ENCODE measurements at regions not wholly inside any gene's neighbourhood (a gene's known extent, or its start where the extent isn't known, plus 50 kb on each side); places are given as distances from the start of the nearest gene placed in this dataset.
"Not testable (repeated sequence)": the region's sequence is repeated elsewhere in the genome, so short reads cannot be mapped to it uniquely, and the experiment has no call there.

GRCh38 chr9:3646226-3646625 lies 120.4 kb upstream of the RFX3 start:
- ChIA-PET POLR2A (interaction anchor here (0.7 kb wide), 1 partner anchor 11 kb away, joined by 3 read pairs; no protein-coding TSS in a partner anchor), CTCF (no interaction called here)
- Histone ChIP-seq H3K4me1 (ENCODE audit: control insufficient read depth, insufficient read depth, low read length) (no peaks in the 10 kb centered on the region), H3K36me3 (ENCODE audit: control insufficient read depth, insufficient read depth, low read length) (no peaks in the 10 kb centered on the region), H3K27me3 (ENCODE audit: control insufficient read depth, insufficient read depth, low read length) (no peaks in the 10 kb centered on the region), H3K9me3 (ENCODE audit: control insufficient read depth, insufficient read depth, low read depth, low read length) (no peaks in the 10 kb centered on the region), H3K27ac (ENCODE audit: low read length) (no peak overlapping the region), H3K4me3 (ENCODE audit: low read depth in 2 of 2, low read length in 2 of 2) (no peak overlapping the region)
- in situ Hi-C loops (cut with HindIII; ENCODE audit: low pct_unique_long_range_greater_than_20kb, low sequenced_read_pairs) = no loop called here
- ATAC-seq = no peak
- no TSS peak for BruUV-seq (replicated peaks)
- TF ChIP-seq, protein P1, sequence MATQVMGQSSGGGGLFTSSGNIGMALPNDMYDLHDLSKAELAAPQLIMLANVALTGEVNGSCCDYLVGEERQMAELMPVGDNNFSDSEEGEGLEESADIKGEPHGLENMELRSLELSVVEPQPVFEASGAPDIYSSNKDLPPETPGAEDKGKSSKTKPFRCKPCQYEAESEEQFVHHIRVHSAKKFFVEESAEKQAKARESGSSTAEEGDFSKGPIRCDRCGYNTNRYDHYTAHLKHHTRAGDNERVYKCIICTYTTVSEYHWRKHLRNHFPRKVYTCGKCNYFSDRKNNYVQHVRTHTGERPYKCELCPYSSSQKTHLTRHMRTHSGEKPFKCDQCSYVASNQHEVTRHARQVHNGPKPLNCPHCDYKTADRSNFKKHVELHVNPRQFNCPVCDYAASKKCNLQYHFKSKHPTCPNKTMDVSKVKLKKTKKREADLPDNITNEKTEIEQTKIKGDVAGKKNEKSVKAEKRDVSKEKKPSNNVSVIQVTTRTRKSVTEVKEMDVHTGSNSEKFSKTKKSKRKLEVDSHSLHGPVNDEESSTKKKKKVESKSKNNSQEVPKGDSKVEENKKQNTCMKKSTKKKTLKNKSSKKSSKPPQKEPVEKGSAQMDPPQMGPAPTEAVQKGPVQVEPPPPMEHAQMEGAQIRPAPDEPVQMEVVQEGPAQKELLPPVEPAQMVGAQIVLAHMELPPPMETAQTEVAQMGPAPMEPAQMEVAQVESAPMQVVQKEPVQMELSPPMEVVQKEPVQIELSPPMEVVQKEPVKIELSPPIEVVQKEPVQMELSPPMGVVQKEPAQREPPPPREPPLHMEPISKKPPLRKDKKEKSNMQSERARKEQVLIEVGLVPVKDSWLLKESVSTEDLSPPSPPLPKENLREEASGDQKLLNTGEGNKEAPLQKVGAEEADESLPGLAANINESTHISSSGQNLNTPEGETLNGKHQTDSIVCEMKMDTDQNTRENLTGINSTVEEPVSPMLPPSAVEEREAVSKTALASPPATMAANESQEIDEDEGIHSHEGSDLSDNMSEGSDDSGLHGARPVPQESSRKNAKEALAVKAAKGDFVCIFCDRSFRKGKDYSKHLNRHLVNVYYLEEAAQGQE (IDR thresholded peaks at IDR 0.05; ENCODE audit: insufficient read depth in 1 of 2, low read depth in 2 of 2, low read length in 1 of 2) = no peak
- TF ChIP-seq TCF7L2 (IDR thresholded peaks at IDR 0.05; ENCODE audit: low read depth, low read length) (no peak), SIN3A (IDR thresholded peaks at IDR 0.05; ENCODE audit: borderline replicate concordance, insufficient read depth, low read depth, low read length) (no peak), POLR2AphosphoS5 (IDR thresholded peaks at IDR 0.05; ENCODE audit: low read depth, low read length) (no peak)
- TF ChIP-seq, protein P2, sequence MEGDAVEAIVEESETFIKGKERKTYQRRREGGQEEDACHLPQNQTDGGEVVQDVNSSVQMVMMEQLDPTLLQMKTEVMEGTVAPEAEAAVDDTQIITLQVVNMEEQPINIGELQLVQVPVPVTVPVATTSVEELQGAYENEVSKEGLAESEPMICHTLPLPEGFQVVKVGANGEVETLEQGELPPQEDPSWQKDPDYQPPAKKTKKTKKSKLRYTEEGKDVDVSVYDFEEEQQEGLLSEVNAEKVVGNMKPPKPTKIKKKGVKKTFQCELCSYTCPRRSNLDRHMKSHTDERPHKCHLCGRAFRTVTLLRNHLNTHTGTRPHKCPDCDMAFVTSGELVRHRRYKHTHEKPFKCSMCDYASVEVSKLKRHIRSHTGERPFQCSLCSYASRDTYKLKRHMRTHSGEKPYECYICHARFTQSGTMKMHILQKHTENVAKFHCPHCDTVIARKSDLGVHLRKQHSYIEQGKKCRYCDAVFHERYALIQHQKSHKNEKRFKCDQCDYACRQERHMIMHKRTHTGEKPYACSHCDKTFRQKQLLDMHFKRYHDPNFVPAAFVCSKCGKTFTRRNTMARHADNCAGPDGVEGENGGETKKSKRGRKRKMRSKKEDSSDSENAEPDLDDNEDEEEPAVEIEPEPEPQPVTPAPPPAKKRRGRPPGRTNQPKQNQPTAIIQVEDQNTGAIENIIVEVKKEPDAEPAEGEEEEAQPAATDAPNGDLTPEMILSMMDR (IDR thresholded peaks at IDR 0.05) = no peak
- no peak for DNase-seq (ENCODE audit: low read depth, low spot score)
- intact Hi-C loops (cut with micrococcal nuclease; ENCODE audit: unreplicated experiment) = no loop called here

- CTCF ChIA-PET; ATAC-seq; H3K4me3 ChIP-seq (ENCODE audit: low read depth in 2 of 2, low read length in 2 of 2); H3K9me3 ChIP-seq (ENCODE audit: control insufficient read depth, insufficient read depth, low read depth, low read length); H3K27me3 ChIP-seq (ENCODE audit: control insufficient read depth, insufficient read depth, low read length); DNase-seq (ENCODE audit: low read depth, low spot score); H3K4me1 ChIP-seq (ENCODE audit: control insufficient read depth, insufficient read depth, low read length); H3K27ac ChIP-seq (ENCODE audit: low read length); in situ Hi-C loops (cut with HindIII; ENCODE audit: low pct_unique_long_range_greater_than_20kb, low sequenced_read_pairs); intact Hi-C loops (cut with micrococcal nuclease; ENCODE audit: unreplicated experiment); H3K36me3 ChIP-seq (ENCODE audit: control insufficient read depth, insufficient read depth, low read length); BruUV-seq (replicated peaks); POLR2A ChIA-PET: not testable (repeated sequence)
Observed at GRCh38 chr9:3642075-3642474, 116.3 kb upstream of the RFX3 start.

- ChIA-PET CTCF (no interaction called here), POLR2A (no interaction called here)
- TF ChIP-seq TCF7L2 (IDR thresholded peaks at IDR 0.05; ENCODE audit: low read depth, low read length) (no peak), POLR2AphosphoS5 (IDR thresholded peaks at IDR 0.05; ENCODE audit: low read depth, low read length) (no peak), SIN3A (IDR thresholded peaks at IDR 0.05; ENCODE audit: borderline replicate concordance, insufficient read depth, low read depth, low read length) (no peak)
- TF ChIP-seq, protein P2 (IDR thresholded peaks at IDR 0.05) = no peak
- TF ChIP-seq, protein P1 (IDR thresholded peaks at IDR 0.05; ENCODE audit: insufficient read depth in 1 of 2, low read depth in 2 of 2, low read length in 1 of 2) = no peak
- Histone ChIP-seq H3K27me3 (ENCODE audit: control insufficient read depth, insufficient read depth, low read length) (no peaks in the 10 kb centered on the region), H3K27ac (ENCODE audit: low read length) (no peak overlapping the region), H3K36me3 (ENCODE audit: control insufficient read depth, insufficient read depth, low read length) (no peaks in the 10 kb centered on the region), H3K9me3 (ENCODE audit: control insufficient read depth, insufficient read depth, low read depth, low read length) (no peaks in the 10 kb centered on the region), H3K4me3 (ENCODE audit: low read depth in 2 of 2, low read length in 2 of 2) (no peak overlapping the region), H3K4me1 (ENCODE audit: control insufficient read depth, insufficient read depth, low read length) (no peaks in the 10 kb centered on the region)
- DNase-seq (ENCODE audit: low read depth, low spot score) = no peak
- no peak for ATAC-seq
- intact Hi-C loops (cut with micrococcal nuclease; ENCODE audit: unreplicated experiment) (no loop called here), in situ Hi-C loops (cut with HindIII; ENCODE audit: low pct_unique_long_range_greater_than_20kb, low sequenced_read_pairs) (no loop called here)
- no TSS peak for BruUV-seq (replicated peaks)
Observed at GRCh38 chr9:3629495-3629894, 103.7 kb upstream of the RFX3 start.
